ENCODE measurements at regions not wholly inside any gene's neighbourhood (a gene's known extent, or its start where the extent isn't known, plus 50 kb on each side); places are given as distances from the start of the nearest gene placed in this dataset.

- no peak overlapping the region for H3K27ac ChIP-seq (ENCODE audit: low read depth, low read length)
- TF ChIP-seq EZH2phosphoT487 (conservative IDR thresholded peaks at IDR 0.05; ENCODE audit: low read length) (no peak), CTCF (IDR thresholded peaks at IDR 0.05; ENCODE audit: insufficient read depth, low read length, poor library complexity, severe bottlenecking) (no peak)
- no peaks in the 10 kb centered on the region for H3K79me2 ChIP-seq (ENCODE audit: insufficient read depth, low read length)
- no peak overlapping the region for H3K4me3 ChIP-seq (ENCODE audit: insufficient read depth, low read length, poor library complexity, severe bottlenecking)
- H3K27me3 ChIP-seq (ENCODE audit: low read length), result no peaks in the 10 kb centered on the region
- no peak overlapping the region for H2AFZ ChIP-seq (ENCODE audit: low read depth, low read length, severe bottlenecking)
- no peaks in the 10 kb centered on the region for H3K9me2 ChIP-seq (replicated peaks; ENCODE audit: insufficient read depth, low read length)
- no peaks in the 10 kb centered on the region for H3F3A ChIP-seq (ENCODE audit: insufficient read depth)
- no peak overlapping the region for H3K4me2 ChIP-seq (ENCODE audit: low read depth, low read length, poor library complexity, severe bottlenecking)
- H3K9me3 ChIP-seq (ENCODE audit: insufficient read depth, low read length), result peaks cover 16% of the 10 kb centered on the region; the same call in 1 of the 2 replicates
- no peaks in the 10 kb centered on the region for H4K20me1 ChIP-seq (ENCODE audit: low read depth, low read length)
- H3K9ac ChIP-seq (ENCODE audit: low read length), result no peak overlapping the region
- no peaks in the 10 kb centered on the region for H3K36me3 ChIP-seq (ENCODE audit: low read length)
These were observed 160.9 kb upstream of the SMIM21 start for GRCh38 chr18:75588412-75588811.

- Histone ChIP-seq H2AFZ (ENCODE audit: low read depth, low read length, severe bottlenecking) (no peak overlapping the region), H3K36me3 (ENCODE audit: low read length) (no peaks in the 10 kb centered on the region), H3K9me2 (replicated peaks; ENCODE audit: insufficient read depth, low read length) (no peaks in the 10 kb centered on the region), H3K9me3 (ENCODE audit: insufficient read depth, low read length) (peaks cover 4% of the 10 kb centered on the region; the same call in 1 of the 2 replicates), H4K20me1 (ENCODE audit: low read depth, low read length) (no peaks in the 10 kb centered on the region), H3K27me3 (ENCODE audit: low read length) (no peaks in the 10 kb centered on the region), H3K27ac (ENCODE audit: low read depth, low read length) (no peak overlapping the region), H3K9ac (ENCODE audit: low read length) (no peak overlapping the region), H3K79me2 (ENCODE audit: insufficient read depth, low read length) (no peaks in the 10 kb centered on the region), H3K4me3 (ENCODE audit: insufficient read depth, low read length, poor library complexity, severe bottlenecking) (no peak overlapping the region), H3K4me2 (ENCODE audit: low read depth, low read length, poor library complexity, severe bottlenecking) (no peak overlapping the region), H3F3A (ENCODE audit: insufficient read depth) (no peaks in the 10 kb centered on the region)
- TF ChIP-seq EZH2phosphoT487 (conservative IDR thresholded peaks at IDR 0.05; ENCODE audit: low read length), result no peak
- no peak for TF ChIP-seq CTCF (IDR thresholded peaks at IDR 0.05; ENCODE audit: insufficient read depth, low read length, poor library complexity, severe bottlenecking)
These were observed 159.6 kb upstream of the SMIM21 start for GRCh38 chr18:75587131-75587530.

GRCh38 chr18:75586130-75586889 lies 158.8 kb upstream of the SMIM21 start:
- H3K27ac ChIP-seq (ENCODE audit: low read depth, low read length), result no peak overlapping the region
- H3K9ac ChIP-seq (ENCODE audit: low read length), result no peak overlapping the region
- H3K4me3 ChIP-seq (ENCODE audit: insufficient read depth, low read length, poor library complexity, severe bottlenecking), result no peak overlapping the region
- no peak overlapping the region for H2AFZ ChIP-seq (ENCODE audit: low read depth, low read length, severe bottlenecking)
- no peaks in the 10 kb centered on the region for H3K79me2 ChIP-seq (ENCODE audit: insufficient read depth, low read length)
- H3K27me3 ChIP-seq (ENCODE audit: low read length), result no peaks in the 10 kb centered on the region
- H3F3A ChIP-seq (ENCODE audit: insufficient read depth), result no peaks in the 10 kb centered on the region
- H3K36me3 ChIP-seq (ENCODE audit: low read length), result no peaks in the 10 kb centered on the region
- no peak overlapping the region for H3K4me2 ChIP-seq (ENCODE audit: low read depth, low read length, poor library complexity, severe bottlenecking)
- H4K20me1 ChIP-seq (ENCODE audit: low read depth, low read length), result no peaks in the 10 kb centered on the region
- H3K9me2 ChIP-seq (replicated peaks; ENCODE audit: insufficient read depth, low read length), result no peaks in the 10 kb centered on the region
- TF ChIP-seq EZH2phosphoT487 (conservative IDR thresholded peaks at IDR 0.05; ENCODE audit: low read length) (no peak), CTCF (IDR thresholded peaks at IDR 0.05; ENCODE audit: insufficient read depth, low read length, poor library complexity, severe bottlenecking) (no peak)
- H3K9me3 ChIP-seq (ENCODE audit: insufficient read depth, low read length), result no peaks in the 10 kb centered on the region
